GM13977 (cell line): ENCODE measurements at regions not wholly inside any gene's neighbourhood (a gene's known extent, or its start where the extent isn't known, plus 50 kb on each side); places are given as distances from the start of the nearest gene placed in this dataset.

Experiments used
- DNase-seq: peaks from one replicate; pipeline ENCODE4 v3.0.0; 2012; ENCODE audit warnings: low spot score
- CTCF ChIP-seq: IDR thresholded peaks from 2 replicates; pipeline ENCODE4 v1.5.1; 2012; ENCODE audit warnings: mild to moderate bottlenecking, control low read depth; ENCODE audit not compliant: insufficient read depth; ENCODE audit errors: extremely low read depth, missing control alignments
- in situ Hi-C: fragments of 300-500 bp; cut with MboI; formaldehyde crosslinking; loops from one replicate; pipeline ENCODE4 v1.12.0; 2022; ENCODE audit warnings: low sequenced_read_pairs, low pct_unique_long_range_greater_than_20kb, mixed read lengths, inconsistent platforms; ENCODE audit not compliant: unreplicated experiment

GRCh38 chr4:1474126-1475090 is 68.2 kb upstream of the NKX1-1 start:
- DNase-seq, result no peak

GRCh38 chr4:1473718-1474117 is 67.5 kb upstream of the NKX1-1 start:
- in situ Hi-C loops, result no loop called here
- no peak for TF ChIP-seq CTCF
- DNase-seq, result no peak

More at GRCh38 chr4:1474126-1475090, 68.2 kb upstream of the NKX1-1 start:
- in situ Hi-C loops, result no loop called here
- no peak for TF ChIP-seq CTCF

DNA sequence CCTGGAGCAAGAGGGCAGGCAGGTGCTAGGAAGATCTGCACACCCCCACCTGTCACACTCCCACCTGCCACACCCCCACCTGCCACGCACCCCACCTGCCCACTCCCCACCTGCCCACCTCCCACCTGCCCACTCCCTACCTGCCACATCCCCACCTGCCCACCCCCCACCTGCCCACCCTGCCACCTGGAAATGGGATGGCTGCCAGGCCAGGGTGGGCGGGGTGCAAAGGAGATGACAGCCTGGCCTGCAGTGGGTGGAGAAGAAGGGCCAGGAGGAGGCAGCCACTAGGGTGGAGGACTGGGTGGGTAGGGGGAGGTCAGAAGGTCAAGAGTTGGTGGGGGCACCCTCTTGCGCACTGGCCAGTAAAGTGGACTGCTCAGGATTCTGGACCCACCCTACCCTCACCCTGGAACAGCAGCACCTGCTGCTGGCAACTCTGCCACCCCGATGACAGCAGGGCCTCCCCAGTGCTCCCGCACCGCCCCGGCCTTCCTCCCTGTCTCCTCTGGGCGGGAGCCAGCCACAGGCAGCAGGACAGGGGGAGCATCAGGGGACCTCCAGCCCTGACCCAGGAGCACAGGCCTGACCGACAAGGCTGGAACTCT is 66.8 kb upstream of the NKX1-1 start:
- DNase-seq, result no peak
- in situ Hi-C loops, result no loop called here
- no peak for TF ChIP-seq CTCF

DNA sequence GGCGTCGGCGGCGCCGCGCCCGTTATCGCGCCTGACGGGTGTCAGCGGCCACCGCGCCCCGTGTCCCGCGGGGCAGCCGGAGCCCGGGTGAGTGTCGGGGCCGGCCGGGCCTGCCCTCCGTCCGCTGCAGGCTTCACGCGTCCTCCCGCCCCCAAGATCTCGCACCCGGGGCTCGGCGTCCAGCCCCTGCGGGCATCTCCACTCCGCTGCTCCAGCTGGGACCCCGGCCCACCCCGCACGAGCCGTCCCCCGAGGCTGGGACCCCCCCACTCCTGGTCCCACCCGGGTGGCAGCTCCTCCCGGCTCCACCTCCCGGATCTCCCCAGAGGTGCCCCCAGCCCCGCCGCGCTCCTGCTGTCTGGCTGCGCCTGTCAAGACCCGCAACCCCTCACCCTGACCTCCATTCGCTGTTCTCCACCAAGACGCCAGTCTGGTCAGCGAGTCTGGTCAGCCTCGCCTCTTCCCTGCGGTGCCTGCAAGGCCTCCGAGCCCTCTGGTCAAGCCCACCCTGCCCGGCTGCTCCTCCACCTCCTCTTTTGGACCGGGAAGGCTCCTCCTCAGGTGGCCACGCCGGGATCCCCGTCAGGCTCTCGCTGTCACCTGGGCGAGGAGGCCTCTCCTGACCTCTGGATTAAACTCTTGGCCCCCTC is 66.0 kb upstream of the NKX1-1 start:
- TF ChIP-seq CTCF, result no peak
- DNase-seq, result no peak
- in situ Hi-C loops, result no loop called here

DNA sequence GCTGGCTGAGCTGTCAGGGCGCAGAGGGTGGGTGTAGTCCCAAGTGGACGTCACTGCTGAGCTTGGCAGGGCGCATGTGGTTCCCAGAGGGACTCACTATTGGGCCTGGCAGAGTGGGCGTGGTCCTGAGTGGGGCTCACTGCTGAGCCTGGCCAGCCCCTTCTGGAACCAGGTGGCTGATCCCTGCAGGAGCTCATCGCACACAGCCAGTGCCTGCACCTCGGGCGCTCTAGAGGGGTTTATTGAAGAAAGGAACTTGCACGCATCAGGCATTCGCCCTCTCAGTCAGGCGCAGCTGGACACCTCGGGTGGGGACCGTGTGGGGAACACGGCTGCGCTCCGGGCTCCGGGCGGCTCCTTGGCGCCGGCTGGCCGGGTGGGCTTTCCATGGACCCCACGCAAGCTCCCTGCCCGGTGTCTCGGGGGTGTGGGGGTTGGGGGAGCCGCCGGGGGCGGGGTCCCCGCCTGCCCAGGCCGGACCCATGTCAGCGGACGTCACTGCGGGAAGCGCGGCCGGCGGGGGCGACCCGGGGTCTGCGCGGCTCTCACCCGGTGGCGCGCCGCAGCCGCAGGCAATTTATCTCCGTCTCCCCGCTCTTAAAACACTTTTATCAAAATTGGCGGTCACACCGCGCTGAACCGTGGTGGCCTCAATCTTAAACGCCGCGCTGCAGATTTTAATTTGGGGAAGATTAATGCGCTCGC is 65.4 kb upstream of the NKX1-1 start:
- in situ Hi-C loops, result no loop called here
- DNase-seq, result no peak
- TF ChIP-seq CTCF, result no peak

DNA sequence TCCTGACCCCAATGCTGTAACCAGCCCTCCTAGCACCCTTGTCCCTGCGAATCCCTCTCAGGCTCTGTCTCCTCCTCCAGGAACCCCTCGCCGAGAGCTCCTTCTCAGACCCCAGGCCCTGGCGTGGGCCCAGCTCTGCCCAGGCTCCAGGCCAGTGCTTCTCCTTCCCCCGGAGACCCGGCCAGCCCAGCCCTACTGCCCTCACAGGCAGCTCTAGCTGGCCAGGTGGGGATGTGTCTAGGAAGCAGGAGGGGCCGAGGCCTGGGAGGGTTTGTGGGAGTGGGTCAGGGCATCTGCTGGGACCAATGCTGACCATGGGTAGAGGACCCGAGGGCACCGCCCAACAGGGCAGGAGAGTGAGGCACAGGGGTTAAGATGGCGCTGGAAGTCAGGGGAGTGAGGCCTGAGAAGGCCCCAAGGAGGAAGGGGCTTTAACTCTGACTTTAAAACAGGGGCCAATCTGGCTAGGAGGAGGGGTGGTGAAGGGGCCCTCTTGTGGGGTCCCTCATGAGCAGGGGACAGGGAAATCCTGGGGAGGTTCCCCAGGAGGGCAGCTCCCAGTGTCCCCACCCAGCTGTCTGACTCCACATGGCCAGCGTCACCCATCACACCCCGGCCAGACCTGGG is 64.7 kb upstream of the NKX1-1 start:
- in situ Hi-C loops, result no loop called here
- DNase-seq, result no peak
- no peak for TF ChIP-seq CTCF
